ENCODE measurements at regions not wholly inside any gene's neighbourhood (a gene's known extent, or its start where the extent isn't known, plus 50 kb on each side); places are given as distances from the start of the nearest gene placed in this dataset.

- H3K27me3 ChIP-seq = no peaks in the 10 kb centered on the region
- H3K9me3 ChIP-seq = no peaks in the 10 kb centered on the region
- H3K27ac ChIP-seq = no peak overlapping the region
- H3K4me3 ChIP-seq = no peak overlapping the region
- TF ChIP-seq CTCF (IDR thresholded peaks at IDR 0.05) = no peak
- no peaks in the 10 kb centered on the region for H3K36me3 ChIP-seq
- H3K4me1 ChIP-seq = no peaks in the 10 kb centered on the region
- intact Hi-C loops (cut with DNase I) = no loop called here
- DNase-seq (ENCODE audit: low spot score in 2 of 2) = no peak
These were observed 55.2 kb upstream of the SLIT2 start for GRCh38 chr4:20196476-20196875.

- intact Hi-C loops (cut with DNase I) = no loop called here
- Histone ChIP-seq H3K27me3 (no peaks in the 10 kb centered on the region), H3K36me3 (no peaks in the 10 kb centered on the region), H3K4me1 (no peaks in the 10 kb centered on the region), H3K4me3 (no peak overlapping the region), H3K9me3 (no peaks in the 10 kb centered on the region), H3K27ac (no peak overlapping the region)
- no peak for DNase-seq (ENCODE audit: low spot score in 2 of 2)
- TF ChIP-seq CTCF (IDR thresholded peaks at IDR 0.05) = no peak
These were observed 56.4 kb upstream of the SLIT2 start for GRCh38 chr4:20195071-20195885.

- Histone ChIP-seq H3K27me3 (no peaks in the 10 kb centered on the region), H3K27ac (no peak overlapping the region), H3K4me1 (no peaks in the 10 kb centered on the region), H3K9me3 (no peaks in the 10 kb centered on the region), H3K36me3 (no peaks in the 10 kb centered on the region), H3K4me3 (no peak overlapping the region)
- no peak for DNase-seq (ENCODE audit: low spot score in 2 of 2)
- intact Hi-C loops (cut with DNase I) = no loop called here
- no peak for TF ChIP-seq CTCF (IDR thresholded peaks at IDR 0.05)
These were observed 57.3 kb upstream of the SLIT2 start for GRCh38 chr4:20194123-20195013.

GRCh38 chr4:20193141-20193936 is 58.4 kb upstream of the SLIT2 start:
- H3K4me3 ChIP-seq = no peak overlapping the region
- no peak overlapping the region for H3K27ac ChIP-seq
- no peaks in the 10 kb centered on the region for H3K36me3 ChIP-seq
- H3K27me3 ChIP-seq = no peaks in the 10 kb centered on the region
- no peak for DNase-seq (ENCODE audit: low spot score in 2 of 2)
- no peak for TF ChIP-seq CTCF (IDR thresholded peaks at IDR 0.05)
- intact Hi-C loops (cut with DNase I) = no loop called here
- H3K9me3 ChIP-seq = no peaks in the 10 kb centered on the region
- no peaks in the 10 kb centered on the region for H3K4me1 ChIP-seq

GRCh38 chr4:20192736-20193135 is 59.0 kb upstream of the SLIT2 start:
- H3K27me3 ChIP-seq = no peaks in the 10 kb centered on the region
- no peak overlapping the region for H3K27ac ChIP-seq

More at GRCh38 chr4:20192736-20193135, 59.0 kb upstream of the SLIT2 start:
- no peak for DNase-seq (ENCODE audit: low spot score in 2 of 2)
- TF ChIP-seq CTCF (IDR thresholded peaks at IDR 0.05) = no peak
- intact Hi-C loops (cut with DNase I) = no loop called here
- Histone ChIP-seq H3K9me3 (no peaks in the 10 kb centered on the region), H3K4me3 (no peak overlapping the region), H3K36me3 (no peaks in the 10 kb centered on the region), H3K4me1 (no peaks in the 10 kb centered on the region)

All from ascending aorta (tissue), 2 donors.